SH-SY5Y (cell line): ENCODE measurements at regions not wholly inside any gene's neighbourhood (a gene's known extent, or its start where the extent isn't known, plus 50 kb on each side); places are given as distances from the start of the nearest gene placed in this dataset.

ENCODE experiments used
- GATA2 ChIP-seq: IDR thresholded peaks from 2 replicates; pipeline ENCODE4 v1.6.1; 2011; ENCODE audit warnings: mild to moderate bottlenecking, low read depth, low read length
- GATA3 ChIP-seq: IDR thresholded peaks from 2 replicates; pipeline ENCODE4 v1.6.1; 2011; ENCODE audit warnings: low read depth, mild to moderate bottlenecking, low read length, moderate library complexity

DNA sequence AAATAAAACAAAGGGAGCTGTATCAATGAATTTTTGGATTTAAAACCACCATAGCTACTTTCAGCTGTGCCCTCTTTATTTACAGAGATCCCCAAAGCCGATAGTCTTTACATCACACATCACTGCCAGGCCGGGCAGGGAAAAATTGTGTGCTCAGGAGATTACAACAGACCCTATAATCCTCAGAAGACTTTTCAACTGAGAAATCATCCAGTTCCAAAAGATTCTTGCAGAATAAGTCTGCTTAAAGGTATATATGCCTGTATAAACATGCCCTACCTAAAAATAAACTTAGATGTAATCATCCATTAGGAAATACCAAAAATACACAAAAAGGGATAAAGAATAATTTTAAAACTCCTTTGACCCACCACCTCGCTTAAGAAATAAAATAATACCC, 70.1 kb upstream of the MAP1LC3B2 start:
- TF ChIP-seq GATA2 (no peak), GATA3 (no peak)
